ENCODE measurements at regions not wholly inside any gene's neighbourhood (a gene's known extent, or its start where the extent isn't known, plus 50 kb on each side); places are given as distances from the start of the nearest gene placed in this dataset.

- TF ChIP-seq, protein P1, sequence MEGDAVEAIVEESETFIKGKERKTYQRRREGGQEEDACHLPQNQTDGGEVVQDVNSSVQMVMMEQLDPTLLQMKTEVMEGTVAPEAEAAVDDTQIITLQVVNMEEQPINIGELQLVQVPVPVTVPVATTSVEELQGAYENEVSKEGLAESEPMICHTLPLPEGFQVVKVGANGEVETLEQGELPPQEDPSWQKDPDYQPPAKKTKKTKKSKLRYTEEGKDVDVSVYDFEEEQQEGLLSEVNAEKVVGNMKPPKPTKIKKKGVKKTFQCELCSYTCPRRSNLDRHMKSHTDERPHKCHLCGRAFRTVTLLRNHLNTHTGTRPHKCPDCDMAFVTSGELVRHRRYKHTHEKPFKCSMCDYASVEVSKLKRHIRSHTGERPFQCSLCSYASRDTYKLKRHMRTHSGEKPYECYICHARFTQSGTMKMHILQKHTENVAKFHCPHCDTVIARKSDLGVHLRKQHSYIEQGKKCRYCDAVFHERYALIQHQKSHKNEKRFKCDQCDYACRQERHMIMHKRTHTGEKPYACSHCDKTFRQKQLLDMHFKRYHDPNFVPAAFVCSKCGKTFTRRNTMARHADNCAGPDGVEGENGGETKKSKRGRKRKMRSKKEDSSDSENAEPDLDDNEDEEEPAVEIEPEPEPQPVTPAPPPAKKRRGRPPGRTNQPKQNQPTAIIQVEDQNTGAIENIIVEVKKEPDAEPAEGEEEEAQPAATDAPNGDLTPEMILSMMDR (IDR thresholded peaks at IDR 0.05): no peak
- TF ChIP-seq POLR2A (IDR thresholded peaks at IDR 0.05): no peak
Observed at GRCh38 chr6:144621332-144621731, 336.2 kb downstream of the UTRN start.
